Gastroesophageal sphincter (tissue), 4 donors: ENCODE measurements at regions not wholly inside any gene's neighbourhood (a gene's known extent, or its start where the extent isn't known, plus 50 kb on each side); places are given as distances from the start of the nearest gene placed in this dataset.

Experiments
- ATAC-seq: fragments of 150-250 bp; one replicate; pipeline ENCODE4 v1.9.1; 2016; ENCODE audit warnings: mild to moderate bottlenecking, moderate library complexity
- H3K27ac ChIP-seq, 4 donors: fragments of 200-600 bp; sonication (generic) in 3 of 4; 1 replicate in 3 of 4; 2 replicates in 1 of 4; pipeline ENCODE4 v1.5.1; 2016 to 2019
- H3K27me3 ChIP-seq: fragments of 200-600 bp; sonication (generic); one replicate; pipeline ENCODE4 v1.5.1; 2019
- H3K36me3 ChIP-seq, 2 donors: fragments of 200-600 bp; sonication (generic); one replicate each; pipeline ENCODE4 v1.5.1; 2019; ENCODE audit warnings: control low read depth in 1 of 2
- H3K4me1 ChIP-seq, 3 donors: fragments of 200-600 bp; sonication (generic); 1 replicate in 2 of 3; 2 replicates in 1 of 3; pipeline ENCODE4 v1.5.1; 2016 to 2019; ENCODE audit warnings: control low read depth in 2 of 3
- H3K4me3 ChIP-seq, 2 donors: fragments of 200-600 bp; sonication (generic); one replicate each; pipeline ENCODE4 v1.5.1; 2019; ENCODE audit warnings: mild to moderate bottlenecking in 1 of 2, moderate library complexity in 1 of 2
- H3K9me3 ChIP-seq, 3 donors: fragments of 200-600 bp; sonication (generic); one replicate each; pipeline ENCODE4 v1.5.1; 2017 to 2019; ENCODE audit warnings: control low read depth in 2 of 3
- CTCF ChIP-seq, 4 experiments: fragments of 200-600 bp in 2 of 4; fragments of 450-650 bp in 2 of 4; sonication (generic) in 1 of 4; IDR thresholded peaks; one replicate each; pipeline ENCODE4 v1.5.1; 2017 to 2019; ENCODE audit warnings: antibody characterized with exemption in 4 of 4, mild to moderate bottlenecking in 2 of 4, moderate library complexity in 2 of 4
- EP300 ChIP-seq: sonication (generic); formaldehyde crosslinking; IDR thresholded peaks from one replicate; pipeline ENCODE4 v1.6.1; 2017; ENCODE audit warnings: antibody characterized with exemption, mild to moderate bottlenecking
- POLR2A ChIP-seq, 2 donors: fragments of 450-650 bp; IDR thresholded peaks; one replicate each; pipeline ENCODE4 v1.6.1; 2017; ENCODE audit warnings: antibody characterized with exemption in 2 of 2, mild to moderate bottlenecking in 2 of 2, moderate library complexity in 1 of 2
- POLR2AphosphoS5 ChIP-seq: sonication (generic); formaldehyde crosslinking; IDR thresholded peaks from one replicate; pipeline ENCODE4 v1.6.1; 2017; ENCODE audit warnings: antibody characterized with exemption
- WGBS, 2 donors: methylation state at CpG; one replicate each; pipeline ENCODE4 v1.1.5; 2018; ENCODE audit warnings: low coverage in 1 of 2; 5-methylcytosine and 5-hydroxymethylcytosine counted together

GRCh38 chr16:79375351-79375750 is 225.2 kb downstream of the MAF start:
- TF ChIP-seq EP300 (no peak), POLR2AphosphoS5 (no peak), POLR2A (IDR thresholded peaks at IDR 0.05) (no peak), CTCF (IDR thresholded peaks at IDR 0.05) (no peak)
- Histone ChIP-seq H3K4me3 (no peak overlapping the region), H3K27me3 (peaks cover under 1% of the 10 kb centered on the region), H3K4me1 (no peaks in the 10 kb centered on the region), H3K27ac (no peak overlapping the region), H3K36me3 (no peaks in the 10 kb centered on the region), H3K9me3 (peaks cover 0 to 19% (median 0%) of the 10 kb centered on the region in 3 donors)
- no peak for ATAC-seq

- H3K4me3 ChIP-seq = no peak overlapping the region
- no peak for ATAC-seq
These were observed 227.9 kb downstream of the MAF start for GRCh38 chr16:79372503-79373184.

GRCh38 chr16:79370736-79371135 is 229.8 kb downstream of the MAF start:
- no peak overlapping the region for H3K27ac ChIP-seq
- H3K4me3 ChIP-seq = no peak overlapping the region
- no peaks in the 10 kb centered on the region for H3K36me3 ChIP-seq
- no peak for TF ChIP-seq CTCF (IDR thresholded peaks at IDR 0.05)
- no peak for TF ChIP-seq POLR2A (IDR thresholded peaks at IDR 0.05)
- no peak for TF ChIP-seq POLR2AphosphoS5
- no peak for TF ChIP-seq EP300
- WGBS, 2 donors = 94 to 100% methylated on average over 2 of the region's 2 CpGs
- H3K4me1 ChIP-seq = no peaks in the 10 kb centered on the region
- no peaks in the 10 kb centered on the region for H3K27me3 ChIP-seq
- ATAC-seq = no peak
- H3K9me3 ChIP-seq = peaks cover 0 to 18% (median 0%) of the 10 kb centered on the region in 3 donors

More at GRCh38 chr16:79372503-79373184, 227.9 kb downstream of the MAF start:
- Histone ChIP-seq H3K9me3 (peaks cover 0 to 14% (median 0%) of the 10 kb centered on the region in 3 donors), H3K36me3 (no peaks in the 10 kb centered on the region), H3K4me1 (no peaks in the 10 kb centered on the region), H3K27ac (no peak overlapping the region), H3K27me3 (no peaks in the 10 kb centered on the region)
- TF ChIP-seq POLR2AphosphoS5 = peak; percentile 28
- no peak for TF ChIP-seq CTCF (IDR thresholded peaks at IDR 0.05)
- 14 to 74% methylated on average over 1 to 3 of the region's 7 CpGs for WGBS, 2 donors

- no peak overlapping the region for H3K4me3 ChIP-seq
- ATAC-seq = no peak
- WGBS, 2 donors = 58 to 78% methylated on average over 3 of the region's 3 CpGs
- peaks cover 0 to 18% (median 0%) of the 10 kb centered on the region in 3 donors for H3K9me3 ChIP-seq
- TF ChIP-seq CTCF (IDR thresholded peaks at IDR 0.05) (no peak), POLR2A (IDR thresholded peaks at IDR 0.05) (no peak), POLR2AphosphoS5 (no peak), EP300 (no peak)
- H3K27me3 ChIP-seq = no peaks in the 10 kb centered on the region
- H3K4me1 ChIP-seq = no peaks in the 10 kb centered on the region
- no peaks in the 10 kb centered on the region for H3K36me3 ChIP-seq
- H3K27ac ChIP-seq = no peak overlapping the region
These were observed 230.7 kb downstream of the MAF start for GRCh38 chr16:79369796-79370195.

- no peak for ATAC-seq
- H3K4me1 ChIP-seq = no peaks in the 10 kb centered on the region
- 55 to 100% methylated on average over 2 of the region's 5 CpGs for WGBS, 2 donors
- H3K27ac ChIP-seq = no peak overlapping the region
- no peak for TF ChIP-seq POLR2A (IDR thresholded peaks at IDR 0.05)
- no peak for TF ChIP-seq EP300
- TF ChIP-seq CTCF (IDR thresholded peaks at IDR 0.05) = no peak
- TF ChIP-seq POLR2AphosphoS5 = no peak
- H3K4me3 ChIP-seq = no peak overlapping the region
- H3K27me3 ChIP-seq = no peaks in the 10 kb centered on the region
- no peaks in the 10 kb centered on the region for H3K36me3 ChIP-seq
- peaks cover 0 to 18% (median 0%) of the 10 kb centered on the region in 3 donors for H3K9me3 ChIP-seq
These were observed 232.7 kb downstream of the MAF start for GRCh38 chr16:79367822-79368221.
